ENCODE measurements at regions not wholly inside any gene's neighbourhood (a gene's known extent, or its start where the extent isn't known, plus 50 kb on each side); places are given as distances from the start of the nearest gene placed in this dataset.

- DNase-seq = no peak
Measured at GRCh38 chr21:25329227-25329825, 278.0 kb downstream of the MRPL39 start.

DNA sequence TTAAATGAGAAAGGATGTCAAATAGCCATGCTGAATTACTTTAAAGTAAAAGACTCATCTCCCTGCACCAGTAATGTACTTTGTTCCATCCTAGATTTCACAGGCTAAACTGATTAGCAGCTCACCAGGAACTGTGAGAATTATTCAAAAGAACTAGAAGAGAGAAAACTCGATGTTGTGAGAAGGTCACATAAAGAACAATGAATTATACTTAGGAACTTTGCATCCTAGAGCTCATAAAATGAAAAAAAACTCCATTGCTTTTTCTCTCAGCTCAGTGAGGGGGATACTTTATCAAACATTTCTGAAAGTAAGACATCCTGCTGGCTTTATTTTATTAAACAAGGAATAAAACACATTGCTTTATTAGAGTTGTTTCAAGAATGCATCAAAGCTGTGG, 278.5 kb downstream of the MRPL39 start:
- DNase-seq = no peak

DNA sequence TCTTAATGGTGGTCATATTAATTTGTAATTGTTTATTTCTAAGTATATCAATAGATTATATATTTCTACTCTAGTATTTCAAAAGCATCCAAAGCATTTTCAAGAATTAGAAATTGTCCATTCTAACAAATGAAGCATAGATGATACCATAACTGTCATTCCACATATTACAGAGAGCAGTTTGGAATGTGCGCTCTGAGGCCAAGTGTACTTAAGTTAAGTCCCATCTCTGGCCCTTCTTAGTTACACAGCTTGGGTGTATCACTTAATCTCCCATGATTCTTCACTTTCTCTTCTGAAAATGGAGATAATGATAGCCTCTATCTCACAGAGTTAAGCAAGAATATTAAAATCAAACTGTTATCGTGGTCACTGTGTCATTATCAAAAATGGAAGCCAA, 281.1 kb downstream of the MRPL39 start:
- DNase-seq = no peak

GRCh38 chr21:25324666-25325065, 282.6 kb downstream of the MRPL39 start:
- DNase-seq = no peak

DNA sequence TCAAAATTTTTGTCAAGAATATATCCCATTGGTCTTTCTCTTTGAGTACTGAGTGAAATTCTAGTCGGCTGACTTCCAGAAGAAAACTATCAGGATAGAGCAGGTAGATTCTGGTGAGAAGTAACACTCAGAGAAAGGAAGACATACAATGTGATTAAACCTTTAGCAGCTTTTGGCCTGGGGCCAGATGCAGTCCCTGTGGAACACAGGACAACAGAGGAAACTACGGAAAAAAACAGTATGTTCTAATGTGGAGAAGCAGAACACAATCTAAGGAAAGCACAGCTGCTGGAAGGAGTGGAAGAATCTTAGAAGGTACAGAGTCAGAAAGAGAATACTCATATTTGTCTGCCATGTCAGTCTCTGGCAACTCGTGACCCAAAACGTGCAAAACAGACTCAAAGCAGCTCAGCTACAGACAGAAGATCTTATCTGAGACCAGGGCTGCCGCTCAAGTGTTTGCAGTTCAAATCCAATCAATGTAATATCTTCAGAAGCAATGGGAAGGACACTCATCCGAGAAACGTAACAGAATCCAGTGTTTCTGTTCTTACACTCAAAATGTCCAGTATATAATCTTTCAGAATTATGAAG, 283.8 kb downstream of the MRPL39 start:
- DNase-seq = no peak

DNA sequence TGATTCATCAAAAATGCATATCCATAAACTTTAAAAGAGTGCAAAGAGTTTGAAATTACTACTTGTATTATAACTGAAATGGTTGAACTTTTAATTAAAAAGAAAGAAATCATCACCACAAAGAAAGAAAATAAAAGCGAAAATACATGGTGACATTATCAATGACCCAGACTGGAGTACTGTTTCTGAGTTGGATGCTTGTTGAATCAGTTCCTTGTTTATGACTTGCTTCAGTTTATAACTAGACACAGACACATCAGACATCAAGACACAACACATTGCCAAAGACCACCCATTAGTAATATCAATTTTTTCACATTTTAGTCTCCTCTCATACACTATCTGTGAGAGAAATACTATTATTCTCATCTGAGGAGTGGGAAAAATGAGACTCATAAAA, 293.0 kb downstream of the MRPL39 start:
- DNase-seq = no peak

DNA sequence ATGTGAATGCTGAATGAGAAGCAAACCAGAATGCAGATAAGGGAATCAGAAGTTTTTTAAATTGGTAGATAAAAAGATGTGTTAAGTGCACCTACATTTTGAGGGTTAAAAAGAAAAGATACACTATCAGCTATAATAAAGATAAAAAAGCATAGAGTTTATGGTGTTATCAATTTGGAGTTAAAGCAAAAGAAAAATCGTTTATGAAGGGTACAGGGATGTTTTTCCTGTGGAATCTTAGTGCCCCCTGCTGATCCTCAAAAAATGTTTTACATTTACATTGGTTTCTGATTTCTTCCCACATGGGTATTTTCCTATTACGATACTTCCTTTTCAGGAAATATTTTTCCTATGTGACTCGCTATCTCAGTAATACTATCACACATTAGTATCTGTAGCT, 293.5 kb downstream of the MRPL39 start:
- no peak for DNase-seq

GRCh38 chr21:25307489-25307888, 299.8 kb downstream of the MRPL39 start:
- no peak for DNase-seq

- DNase-seq = no peak
Measured at GRCh38 chr21:25304611-25305010, 302.7 kb downstream of the MRPL39 start.

DNA sequence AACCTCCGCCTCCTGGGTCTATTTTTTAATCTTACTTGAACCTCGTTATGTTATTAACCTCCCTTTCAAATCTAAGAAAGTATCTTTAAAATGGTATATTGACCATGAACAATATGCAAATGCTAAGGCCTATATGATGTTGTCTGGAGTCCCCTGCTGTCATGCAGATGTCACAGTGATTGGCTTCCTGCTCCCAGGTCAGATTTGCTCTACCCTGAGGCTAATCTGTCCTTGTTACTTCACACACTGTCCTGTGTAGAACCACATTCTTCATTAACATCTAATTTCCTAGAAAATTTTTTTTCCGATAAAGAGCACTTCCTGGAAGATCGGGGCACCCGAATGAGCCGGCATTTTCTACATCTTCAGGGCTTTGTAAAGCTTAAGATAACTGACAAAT, 306.6 kb downstream of the MRPL39 start:
- no peak for DNase-seq

- DNase-seq = no peak
Measured at GRCh38 chr21:25298512-25299491, 308.5 kb downstream of the MRPL39 start.

- no peak for DNase-seq
Measured at GRCh38 chr21:25297117-25297516, 310.2 kb downstream of the MRPL39 start.

GRCh38 chr21:25296252-25296651, 311.0 kb downstream of the MRPL39 start:
- DNase-seq = no peak

- no peak for DNase-seq
Measured at GRCh38 chr21:25292396-25292795, 314.9 kb downstream of the MRPL39 start.

DNA sequence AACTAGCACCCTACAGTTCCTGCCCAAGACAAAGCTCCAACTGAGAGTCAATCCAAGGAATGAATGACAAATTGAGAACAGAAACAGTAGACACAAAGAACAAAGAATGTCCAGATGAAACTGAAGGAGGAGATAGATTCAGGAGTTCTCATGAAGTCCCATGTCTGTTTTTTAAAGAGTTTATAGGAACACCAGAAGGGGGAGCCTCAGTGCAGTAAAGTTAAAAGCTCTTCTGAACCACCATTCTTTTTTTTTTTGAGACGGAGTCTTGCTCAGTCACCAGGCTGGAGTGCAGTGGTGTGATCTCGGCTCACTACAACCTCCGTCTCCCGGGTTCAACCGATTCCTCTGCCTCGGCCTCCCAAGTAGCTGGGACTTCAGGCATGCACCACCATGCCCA, 323.6 kb downstream of the MRPL39 start:
- DNase-seq = no peak

DNA sequence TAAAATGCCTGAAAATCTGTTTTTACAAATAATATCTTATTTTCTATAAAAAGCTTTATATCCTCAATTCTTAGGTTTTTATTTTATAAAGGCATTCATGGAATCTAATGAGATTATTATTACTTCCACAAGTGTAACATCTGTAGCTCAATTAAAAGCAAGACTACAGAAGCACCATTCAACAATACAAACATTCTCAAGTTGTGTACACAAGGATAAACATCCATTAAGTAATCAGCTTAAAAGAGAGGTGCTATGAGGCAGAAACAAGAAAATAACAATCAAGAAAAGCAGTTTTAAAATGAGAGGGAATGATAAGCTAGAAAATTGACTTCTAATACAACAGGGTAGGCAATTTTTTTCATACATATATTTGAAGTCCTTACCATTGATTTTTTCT, 326.1 kb downstream of the MRPL39 start:
- no peak for DNase-seq

- no peak for DNase-seq
Measured at GRCh38 chr21:25280061-25280460, 327.2 kb downstream of the MRPL39 start.

GRCh38 chr21:25273959-25274358, 333.3 kb downstream of the MRPL39 start:
- no peak for DNase-seq

DNA sequence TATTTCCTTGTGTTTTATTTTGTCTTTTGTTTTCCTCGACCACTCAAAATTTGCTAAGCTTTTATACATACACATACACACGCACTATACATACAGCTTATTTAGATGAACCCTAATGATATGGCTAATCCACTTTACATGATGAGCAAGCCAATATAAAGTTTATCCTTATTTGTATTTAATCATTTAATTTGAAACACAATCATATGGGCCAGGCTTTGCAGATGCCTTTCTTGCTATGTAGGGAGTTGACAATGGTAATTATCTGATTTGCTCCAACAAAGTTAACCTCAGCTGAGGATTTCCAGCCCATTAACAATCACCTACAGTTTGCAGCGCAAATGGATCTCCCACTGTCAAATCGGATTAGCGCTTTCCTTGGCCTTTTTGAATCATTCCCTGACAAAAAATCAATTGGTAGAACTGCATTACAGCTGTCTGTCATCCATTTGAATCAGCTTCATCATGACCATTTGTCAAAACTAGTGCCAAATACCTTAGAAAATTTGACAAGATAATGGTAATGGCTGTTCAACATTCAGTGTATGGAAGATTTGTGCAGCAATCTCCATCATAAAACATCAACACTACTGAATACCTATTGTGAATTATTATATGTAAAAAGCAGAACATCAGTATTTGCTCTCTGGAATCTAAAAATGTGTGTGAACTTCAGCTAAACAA, 352.6 kb downstream of the MRPL39 start:
- DNase-seq = no peak

- DNase-seq = no peak
Measured at GRCh38 chr21:25246546-25246945, 360.7 kb downstream of the MRPL39 start.

GRCh38 chr21:25244735-25245134, 362.5 kb downstream of the MRPL39 start:
- no peak for DNase-seq

DNA sequence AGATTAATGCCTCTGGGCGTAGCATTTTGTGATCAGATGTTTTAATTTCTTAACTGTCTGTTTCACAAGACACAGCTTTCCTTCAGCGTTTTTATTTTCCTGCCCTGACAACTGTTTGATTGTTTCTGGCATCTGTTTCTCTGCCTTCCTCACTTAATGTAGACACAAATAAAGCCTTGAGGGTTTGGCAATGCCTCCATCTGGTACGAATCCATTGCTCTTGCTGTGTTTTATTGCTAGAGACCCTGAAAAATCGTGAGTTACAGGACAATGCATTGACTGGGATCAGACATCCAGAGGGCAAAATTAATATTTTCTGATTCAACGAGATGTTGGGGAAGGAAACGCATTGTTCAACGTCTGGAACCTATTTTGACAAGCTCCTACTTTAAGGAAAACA, 363.5 kb downstream of the MRPL39 start:
- no peak for DNase-seq

- no peak for DNase-seq
Measured at GRCh38 chr21:25240974-25241373, 366.3 kb downstream of the MRPL39 start.

All from right kidney (tissue), 1 donor.